Activated CD4-positive, alpha-beta T cell treated with anti-CD3 and anti-CD28 coated beads for 4 hours (primary cell): ENCODE measurements at regions not wholly inside any gene's neighbourhood (a gene's known extent, or its start where the extent isn't known, plus 50 kb on each side); places are given as distances from the start of the nearest gene placed in this dataset.

Experiments
- DNase-seq, 2 donors: peaks; one replicate each; pipeline ENCODE4 v3.0.0-alpha.2; 2020

- no peak for DNase-seq
Measured at GRCh38 chr2:204187229-204188083, 250.9 kb downstream of the ICOS start.

- no peak for DNase-seq
Measured at GRCh38 chr2:204191574-204191973, 255.0 kb downstream of the ICOS start.

DNA sequence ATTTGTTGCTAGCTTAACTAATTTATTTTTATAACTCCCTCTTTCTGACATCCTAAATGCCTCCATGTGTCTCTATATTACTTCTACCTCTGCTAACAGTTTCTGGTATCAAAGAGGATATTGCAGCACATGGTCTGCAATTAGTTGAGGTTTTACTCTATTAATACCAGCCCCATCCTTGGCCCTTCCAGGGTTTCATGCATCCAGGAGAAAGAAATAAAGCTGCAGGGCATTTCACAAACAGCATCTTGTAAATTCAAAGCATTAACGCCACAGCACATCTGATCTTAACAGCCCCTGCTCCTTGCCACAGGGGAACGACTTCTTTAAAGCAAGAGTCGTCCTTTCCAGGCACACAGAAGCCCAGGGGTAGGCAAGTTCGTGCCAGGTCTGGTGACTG lies 258.9 kb downstream of the ICOS start:
- no peak for DNase-seq

- no peak for DNase-seq
Measured at GRCh38 chr2:204197336-204198005, 260.9 kb downstream of the ICOS start.

GRCh38 chr2:204199357-204199756 lies 262.8 kb downstream of the ICOS start:
- DNase-seq: no peak

GRCh38 chr2:204201507-204201906 lies 264.9 kb downstream of the ICOS start:
- no peak for DNase-seq

DNA sequence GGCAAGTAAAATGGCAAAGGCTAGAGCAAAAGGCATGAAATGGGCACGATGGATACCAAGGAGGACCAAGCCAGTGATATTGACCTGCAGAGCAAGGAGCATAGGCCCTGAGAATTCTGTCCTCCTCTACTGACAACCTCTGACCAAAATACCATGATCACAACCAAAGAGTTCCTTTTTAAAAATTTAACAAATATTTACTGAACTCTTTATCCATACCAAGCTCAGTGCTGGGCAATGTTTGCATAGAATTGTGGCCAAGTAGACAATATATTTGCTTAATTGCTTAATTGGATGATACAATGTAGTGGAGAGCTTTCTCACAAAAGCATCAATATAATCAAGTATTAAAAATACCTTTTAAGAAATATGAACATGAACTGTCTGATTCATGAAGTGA lies 265.7 kb downstream of the ICOS start:
- DNase-seq: no peak

GRCh38 chr2:204203704-204204103 lies 267.1 kb downstream of the ICOS start:
- DNase-seq: no peak

GRCh38 chr2:204205082-204205481 lies 268.5 kb downstream of the ICOS start:
- no peak for DNase-seq

DNA sequence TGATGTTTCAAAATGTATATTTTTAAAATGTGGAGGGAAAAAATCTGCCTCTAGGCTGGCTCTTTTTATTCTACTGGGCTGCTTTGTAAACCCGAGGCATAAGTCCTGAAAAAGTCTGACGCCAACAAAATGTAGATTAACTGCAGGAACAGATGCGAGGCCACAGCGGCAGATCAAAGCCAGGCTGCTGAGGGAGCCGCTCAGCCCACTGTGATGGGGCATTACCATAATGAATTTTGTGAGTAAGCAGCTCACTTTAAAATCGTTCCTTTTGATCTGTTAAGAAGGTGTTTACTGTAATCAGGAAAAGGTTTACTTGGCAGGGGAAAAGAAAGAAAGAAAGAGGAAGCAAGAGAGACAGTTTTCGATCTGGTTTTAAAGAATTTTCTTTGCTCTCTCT lies 269.0 kb downstream of the ICOS start:
- DNase-seq: no peak

DNA sequence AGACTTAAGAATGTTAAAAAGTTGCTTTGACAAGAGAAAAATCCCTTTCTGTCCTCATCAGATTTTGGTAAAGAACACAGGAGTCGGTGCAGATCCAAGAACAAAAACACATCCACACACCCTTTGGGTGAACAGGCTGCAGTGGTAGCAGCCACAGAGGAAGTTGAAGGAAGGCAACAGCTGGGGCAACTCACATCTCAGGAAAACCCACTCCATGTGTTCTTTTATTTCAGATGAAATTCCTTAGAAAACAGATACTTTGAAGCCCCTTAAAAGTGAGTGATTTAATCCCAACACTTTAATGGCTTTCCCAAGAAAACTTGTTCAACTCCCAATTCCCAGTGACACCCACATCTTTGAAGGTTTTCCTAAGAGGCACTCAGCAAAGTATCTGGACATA lies 271.3 kb downstream of the ICOS start:
- no peak for DNase-seq

- no peak for DNase-seq
Measured at GRCh38 chr2:204213588-204213987, 277.0 kb downstream of the ICOS start.

DNA sequence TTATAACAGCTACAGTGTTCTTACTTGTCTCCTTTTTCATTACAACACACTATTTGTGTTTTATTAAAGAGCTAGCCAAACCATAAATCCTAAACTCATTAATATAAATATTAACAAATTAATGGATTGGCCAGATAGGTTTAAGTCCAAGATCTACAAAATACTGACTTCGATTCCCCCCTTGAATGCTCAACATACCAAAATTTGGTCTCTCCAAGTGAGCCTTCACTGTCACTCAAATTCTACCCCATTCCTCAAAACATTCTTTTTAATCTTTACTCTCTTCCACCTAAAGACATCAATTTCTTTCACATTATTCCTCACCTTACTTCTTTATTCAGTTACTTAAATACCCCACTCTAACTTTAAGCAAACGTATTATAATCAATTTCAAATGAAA lies 281.5 kb downstream of the ICOS start:
- no peak for DNase-seq

GRCh38 chr2:204219196-204219595 lies 282.6 kb downstream of the ICOS start:
- no peak for DNase-seq

- no peak for DNase-seq
Measured at GRCh38 chr2:204220896-204221295, 284.3 kb downstream of the ICOS start.

DNA sequence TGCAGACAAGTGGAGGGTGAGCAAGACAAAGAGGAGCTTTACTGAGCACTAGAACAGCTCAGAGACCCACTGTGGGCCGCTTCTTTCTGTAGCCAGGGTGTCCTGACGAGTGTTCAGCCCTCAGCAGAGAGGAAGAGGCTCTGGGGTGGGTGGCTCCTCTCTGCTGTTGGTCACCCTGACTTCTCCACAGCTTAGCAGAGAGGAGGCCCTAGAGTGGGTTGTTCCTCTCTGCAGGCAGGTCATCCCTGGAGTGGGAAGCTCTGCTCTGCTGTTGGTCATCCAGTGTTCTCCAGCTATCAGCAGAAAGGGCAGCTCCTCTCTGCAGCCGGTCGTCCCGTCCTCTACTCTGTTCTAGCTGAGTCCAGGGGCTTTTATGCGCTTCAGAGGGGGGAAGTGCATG lies 286.5 kb downstream of the ICOS start:
- no peak for DNase-seq

- DNase-seq: no peak
Measured at GRCh38 chr2:204223544-204223943, 287.0 kb downstream of the ICOS start.

DNA sequence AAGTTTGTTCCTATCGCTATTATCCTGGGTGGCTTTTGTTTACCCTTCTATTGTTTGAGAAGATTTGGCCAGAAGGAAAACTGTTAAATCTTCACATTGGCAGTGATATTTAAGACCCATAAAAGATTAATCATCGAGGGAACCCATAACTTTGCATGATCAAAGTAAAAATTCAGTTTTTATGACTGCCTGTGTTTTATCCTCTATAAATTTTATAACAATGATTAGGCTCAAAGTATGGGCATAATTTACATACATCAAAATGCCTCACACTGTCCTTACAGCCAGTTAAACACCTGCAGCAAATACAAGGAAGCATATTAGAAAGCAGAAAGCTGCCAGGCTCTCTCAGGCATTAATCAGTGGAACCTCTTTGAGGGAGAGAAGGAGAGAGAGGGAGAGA lies 289.1 kb downstream of the ICOS start:
- DNase-seq: no peak

- no peak for DNase-seq
Measured at GRCh38 chr2:204226305-204226880, 289.8 kb downstream of the ICOS start.

- no peak for DNase-seq
Measured at GRCh38 chr2:204228169-204228886, 291.8 kb downstream of the ICOS start.

GRCh38 chr2:204234248-204234647 lies 297.7 kb downstream of the ICOS start:
- no peak for DNase-seq

GRCh38 chr2:204234879-204235278 lies 298.3 kb downstream of the ICOS start:
- no peak for DNase-seq

DNA sequence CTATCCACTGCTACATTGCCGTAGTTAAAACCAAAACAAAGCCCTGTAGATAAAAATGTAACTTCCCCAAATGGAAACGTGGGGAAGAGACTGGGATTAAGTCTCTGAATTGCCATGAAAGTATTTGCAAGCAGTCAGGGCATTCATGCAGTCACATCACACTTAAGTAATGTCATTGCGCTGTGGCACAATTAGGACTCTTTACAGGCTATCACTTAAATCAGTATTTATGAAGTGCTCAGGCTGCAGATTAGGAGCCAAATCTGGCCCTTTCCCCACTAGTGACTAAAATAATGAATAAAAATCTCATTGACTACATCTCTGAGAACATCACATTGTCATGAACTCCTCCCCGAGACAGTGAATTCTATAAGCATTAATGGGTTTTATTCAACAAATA lies 300.9 kb downstream of the ICOS start:
- no peak for DNase-seq
